Right forelimb (tissue), 1 donor: ENCODE measurements at regions not wholly inside any gene's neighbourhood (a gene's known extent, or its start where the extent isn't known, plus 50 kb on each side); places are given as distances from the start of the nearest gene placed in this dataset.

Experiments
- DNase-seq: peaks from one replicate; pipeline ENCODE4 v3.0.0-alpha.2; 2018

- no peak for DNase-seq
Measured at GRCh38 chr11:19594326-19594725, 118.3 kb upstream of the NAV2 start.

DNA sequence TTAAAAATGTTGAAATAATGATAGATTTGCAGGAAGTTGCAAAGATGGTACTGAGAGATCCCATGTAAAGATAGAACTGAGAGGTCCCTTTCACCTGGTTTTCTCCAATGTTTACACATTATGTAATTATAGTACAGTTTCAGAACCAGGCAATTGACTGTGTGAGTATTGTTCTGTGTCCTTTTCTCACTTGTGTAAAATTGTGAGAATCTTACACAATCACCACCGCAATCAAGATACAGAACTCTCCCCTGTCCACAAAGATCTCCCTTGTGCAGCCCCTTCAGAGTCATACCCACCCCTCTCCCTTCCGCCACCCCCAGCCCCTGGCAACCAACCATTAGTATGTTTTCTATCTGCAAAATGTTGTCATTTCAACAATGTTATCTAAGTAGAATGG, 119.8 kb upstream of the NAV2 start:
- no peak for DNase-seq

DNA sequence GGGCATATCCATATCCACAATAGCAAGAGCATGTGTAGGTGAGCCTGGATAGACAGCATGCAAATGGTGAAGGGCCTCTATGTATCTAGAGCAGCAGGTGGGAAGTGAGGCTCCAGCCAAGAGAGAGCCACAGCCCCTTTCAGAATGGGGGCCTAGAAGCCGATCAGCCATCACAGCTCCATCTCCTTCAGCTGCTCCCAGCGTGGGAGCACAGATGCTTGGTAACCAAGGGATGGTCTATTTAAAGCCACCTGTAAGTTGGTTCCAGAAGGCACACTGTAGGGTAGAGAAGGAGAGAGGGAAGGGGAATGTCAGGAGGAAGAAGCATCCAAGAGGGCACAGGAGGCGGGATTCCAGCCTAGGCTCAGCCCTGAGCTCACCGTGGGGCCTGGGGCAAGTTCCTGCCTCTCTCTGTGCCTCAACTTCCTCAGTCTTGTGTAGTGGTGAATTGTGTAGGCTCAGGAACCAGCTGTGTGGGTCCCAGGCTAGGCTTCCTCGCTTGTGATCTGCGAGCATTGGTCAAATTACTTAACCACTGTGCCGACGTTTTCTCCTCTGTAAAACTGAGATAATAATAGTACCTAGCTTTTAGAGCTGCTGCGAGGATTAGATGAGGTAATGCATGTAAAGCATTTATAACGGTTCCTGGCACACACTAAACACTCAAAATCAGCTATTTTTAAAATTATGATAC, 122.9 kb upstream of the NAV2 start:
- no peak for DNase-seq

DNA sequence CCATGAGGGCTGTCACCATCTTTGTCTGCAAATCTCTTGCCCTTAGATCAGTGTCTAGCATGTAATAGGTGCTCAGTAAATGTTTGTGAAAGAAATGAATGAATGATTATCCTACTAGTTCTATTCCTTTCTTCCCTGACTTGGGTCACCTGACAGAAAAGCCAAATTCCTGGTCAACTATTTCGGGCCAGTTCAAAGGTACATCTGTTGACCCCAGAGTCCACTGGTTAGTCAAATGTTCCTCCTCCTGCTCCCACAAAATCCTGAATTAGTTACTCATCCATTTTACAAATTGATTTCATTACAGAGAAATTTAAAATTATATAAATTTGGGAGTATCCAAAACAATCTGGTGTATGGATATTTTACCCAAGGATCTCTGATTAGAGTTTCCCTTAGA, 124.7 kb upstream of the NAV2 start:
- DNase-seq = no peak

GRCh38 chr11:19580646-19581045, 132.0 kb upstream of the NAV2 start:
- no peak for DNase-seq

GRCh38 chr11:19579957-19580356, 132.7 kb upstream of the NAV2 start:
- DNase-seq = no peak

GRCh38 chr11:19578871-19579270, 133.8 kb upstream of the NAV2 start:
- no peak for DNase-seq

DNA sequence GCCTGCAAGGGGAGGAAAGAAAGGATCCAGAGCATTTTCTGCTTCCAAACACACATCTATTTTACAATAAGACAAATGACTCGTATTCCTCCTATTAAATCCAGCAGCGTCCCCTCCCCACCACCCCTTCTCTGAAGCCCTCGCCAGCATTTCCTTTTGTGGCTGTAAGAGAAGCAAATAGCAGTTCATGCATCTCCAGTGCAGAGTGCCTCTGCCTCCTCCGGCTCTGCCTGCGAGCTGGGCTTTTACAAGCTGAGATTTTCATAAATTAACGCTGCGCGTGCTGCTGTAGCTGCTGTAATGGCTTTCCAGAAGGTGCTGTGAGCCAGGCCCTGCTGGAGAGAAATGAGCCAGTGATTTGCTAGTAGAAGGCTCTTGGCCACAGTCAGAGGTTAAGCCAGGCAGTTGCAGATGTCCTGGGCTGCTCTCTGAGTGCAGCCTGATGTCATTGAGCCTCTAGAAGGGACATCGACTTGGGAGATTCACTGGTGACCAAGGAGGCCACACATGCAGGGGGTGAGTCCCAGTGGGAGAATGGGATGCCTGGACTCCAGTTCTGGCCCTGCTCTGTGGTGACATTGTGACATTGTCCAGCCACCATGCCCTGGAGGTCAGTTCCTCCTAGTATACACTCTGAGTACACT, 134.5 kb upstream of the NAV2 start:
- peak; percentile 76 for DNase-seq

- DNase-seq = no peak
Measured at GRCh38 chr11:19577391-19577975, 135.2 kb upstream of the NAV2 start.

GRCh38 chr11:19576903-19577302, 135.7 kb upstream of the NAV2 start:
- no peak for DNase-seq

DNA sequence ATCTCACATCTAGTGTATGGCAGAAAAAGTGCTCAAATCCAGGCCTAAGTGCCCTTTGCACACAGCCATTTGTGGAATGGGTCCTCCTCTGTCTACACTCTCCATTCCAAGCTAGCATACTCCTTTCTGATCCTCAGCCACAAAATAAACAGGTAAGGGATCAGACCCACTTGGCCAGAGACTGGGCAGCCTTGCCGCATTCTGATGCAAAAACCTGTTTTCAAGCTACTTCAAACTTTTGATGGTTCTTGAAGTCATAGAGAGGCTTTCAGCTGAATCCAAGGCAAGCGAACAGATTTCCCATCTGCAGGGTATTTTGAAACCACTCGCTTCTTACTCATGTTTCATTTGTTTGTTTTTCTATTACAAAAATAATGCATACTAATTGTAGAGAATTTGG, 136.6 kb upstream of the NAV2 start:
- DNase-seq = no peak

DNA sequence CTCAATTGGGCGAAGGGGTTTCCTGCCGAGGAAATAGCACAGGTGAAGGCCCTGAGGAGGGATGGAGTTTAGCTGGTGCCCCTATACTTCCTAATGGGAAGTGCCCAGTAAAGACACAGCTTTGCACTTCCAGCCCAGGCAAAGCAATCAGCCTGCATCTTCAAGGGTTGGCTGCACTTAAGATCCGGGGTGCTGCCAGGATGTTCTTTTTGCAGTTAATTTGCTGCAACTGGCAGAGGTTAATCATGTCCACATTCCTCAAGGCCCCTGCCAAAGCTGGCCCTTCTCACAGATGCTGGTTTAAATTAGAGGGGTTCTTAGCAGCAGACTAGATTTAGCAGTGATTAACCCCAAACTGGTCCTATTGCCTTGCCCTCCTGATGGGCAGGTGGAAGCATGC, 137.7 kb upstream of the NAV2 start:
- no peak for DNase-seq

DNA sequence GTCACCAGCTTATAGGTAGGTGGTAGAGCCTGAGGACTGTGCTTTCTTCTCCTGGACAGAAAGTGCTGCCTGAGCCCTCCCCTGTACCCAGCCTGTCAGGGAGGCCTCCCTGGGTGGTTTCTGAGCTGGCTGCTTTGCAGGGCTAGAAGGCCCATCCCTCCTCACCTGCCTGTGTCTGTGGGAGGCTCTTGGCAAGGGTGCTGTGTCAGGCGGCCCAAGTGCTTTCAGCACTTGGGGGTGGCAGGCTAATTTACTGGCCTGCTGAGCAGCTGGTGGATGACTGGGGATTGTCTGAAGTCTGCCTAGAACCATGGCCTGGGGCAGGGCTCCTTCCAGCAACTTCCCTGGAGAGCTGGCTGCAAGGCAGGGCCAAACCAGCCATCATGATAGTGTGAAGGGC, 139.0 kb upstream of the NAV2 start:
- no peak for DNase-seq

DNA sequence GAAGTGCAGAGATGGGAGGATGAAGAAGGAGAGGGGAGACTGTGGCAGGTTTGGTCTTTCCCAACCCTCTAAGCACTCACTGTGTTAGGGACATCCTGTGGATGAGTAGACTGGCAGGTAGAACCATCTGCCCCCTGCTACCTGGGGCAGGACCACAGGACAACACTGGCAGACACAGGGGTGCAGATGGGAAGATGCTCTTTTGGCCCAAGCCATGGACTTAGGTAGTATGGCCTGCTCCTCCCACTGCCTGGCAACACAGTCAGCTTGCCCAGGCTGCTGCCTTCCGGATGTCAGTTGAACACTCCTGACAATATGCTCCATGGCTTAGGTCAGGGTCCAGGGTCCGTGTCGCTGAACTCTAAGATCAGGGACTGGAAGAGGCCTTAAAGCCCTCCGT, 140.7 kb upstream of the NAV2 start:
- no peak for DNase-seq

DNA sequence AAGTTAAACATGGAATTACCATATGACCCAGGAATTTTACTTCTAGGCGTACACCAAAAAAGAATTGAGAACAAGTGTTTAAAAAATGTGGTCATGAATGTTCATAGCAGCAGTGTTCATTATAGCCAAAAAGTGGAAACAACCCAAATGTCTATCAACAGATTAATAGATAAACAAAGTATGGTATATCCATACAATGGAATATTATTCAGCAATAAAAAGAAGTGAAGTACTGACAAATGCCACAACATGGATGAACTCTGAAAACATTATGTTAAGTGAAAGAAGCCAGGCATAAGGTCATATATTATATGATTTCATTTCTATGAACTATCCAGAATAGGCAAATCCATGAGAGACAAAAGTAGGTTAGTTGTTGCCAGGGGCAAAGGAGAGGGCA, 141.7 kb upstream of the NAV2 start:
- no peak for DNase-seq

DNA sequence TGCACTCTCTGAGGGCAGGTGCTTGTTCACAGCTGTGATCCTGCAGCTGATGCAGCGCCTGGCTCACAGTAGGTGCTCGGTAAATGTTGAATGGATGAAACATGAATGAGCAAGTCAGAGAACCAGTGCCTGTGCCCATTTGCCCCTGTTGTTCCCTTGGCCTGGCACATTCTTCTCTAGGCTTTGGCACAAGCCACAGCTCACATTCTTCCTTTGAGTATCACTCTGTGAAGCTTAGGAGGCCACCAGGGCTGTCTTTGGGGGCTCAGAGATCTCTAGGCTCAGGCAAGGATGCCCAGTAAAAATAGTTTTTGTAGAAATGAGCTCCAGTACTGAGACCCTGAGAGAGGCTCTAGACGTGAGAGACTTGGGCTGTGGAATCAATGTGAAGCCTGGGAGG, 144.6 kb upstream of the NAV2 start:
- no peak for DNase-seq

DNA sequence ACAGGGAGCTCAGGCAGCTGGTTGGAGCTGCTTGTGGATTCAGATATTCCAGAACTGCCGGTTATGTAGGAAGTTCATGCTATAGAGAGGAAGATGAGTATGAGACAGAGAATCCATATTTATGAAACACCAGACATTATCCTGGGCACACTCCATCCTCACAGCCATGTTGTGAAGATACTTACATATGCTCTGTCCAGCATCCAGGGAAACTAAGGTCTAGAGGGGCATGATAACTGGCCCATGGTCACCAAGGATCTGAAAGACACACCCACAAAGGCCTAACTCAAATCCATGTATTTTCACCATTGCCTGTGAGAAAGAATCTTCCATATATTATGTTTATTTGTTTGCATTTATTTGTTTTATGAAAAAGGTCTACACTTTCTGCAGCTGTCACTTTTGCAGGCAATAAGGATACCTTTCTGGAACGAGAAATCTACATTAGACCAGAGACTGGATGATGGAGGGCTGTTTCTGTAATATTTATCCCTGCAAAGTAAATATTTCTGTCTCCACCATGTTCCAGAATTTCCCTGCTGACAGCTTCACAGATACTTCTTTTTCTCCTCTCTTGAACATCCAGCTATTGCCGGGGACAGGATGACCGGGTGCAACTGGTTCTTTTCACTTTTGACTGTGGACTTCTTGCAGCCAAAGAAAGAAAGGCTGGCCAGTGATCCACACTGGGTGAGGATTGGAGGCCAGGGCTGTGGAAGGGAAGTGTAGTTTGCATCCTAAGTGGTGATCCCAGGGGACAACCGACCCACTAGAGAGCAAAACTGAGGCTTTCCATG, 145.9 kb upstream of the NAV2 start:
- no peak for DNase-seq

DNA sequence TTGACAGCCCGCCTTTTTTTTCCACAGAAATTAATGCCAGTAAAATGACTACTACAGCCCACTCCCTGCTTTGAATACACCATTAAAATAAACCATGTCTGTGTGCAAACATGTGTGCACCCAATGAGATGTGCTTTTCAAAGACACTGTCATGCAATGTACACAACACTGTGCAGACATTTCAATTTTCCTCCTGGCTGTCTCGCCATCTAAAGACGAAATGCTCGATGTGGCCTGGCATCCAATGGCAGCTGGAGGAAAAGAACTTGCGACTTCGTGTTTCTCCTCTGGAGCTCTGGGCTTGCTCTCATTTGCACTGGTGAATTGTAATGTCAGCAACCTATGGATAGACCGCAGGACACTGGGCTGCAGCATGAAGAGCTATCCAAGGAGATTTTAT, 147.0 kb upstream of the NAV2 start:
- DNase-seq = no peak

- no peak for DNase-seq
Measured at GRCh38 chr11:19562156-19562555, 150.5 kb upstream of the NAV2 start.

DNA sequence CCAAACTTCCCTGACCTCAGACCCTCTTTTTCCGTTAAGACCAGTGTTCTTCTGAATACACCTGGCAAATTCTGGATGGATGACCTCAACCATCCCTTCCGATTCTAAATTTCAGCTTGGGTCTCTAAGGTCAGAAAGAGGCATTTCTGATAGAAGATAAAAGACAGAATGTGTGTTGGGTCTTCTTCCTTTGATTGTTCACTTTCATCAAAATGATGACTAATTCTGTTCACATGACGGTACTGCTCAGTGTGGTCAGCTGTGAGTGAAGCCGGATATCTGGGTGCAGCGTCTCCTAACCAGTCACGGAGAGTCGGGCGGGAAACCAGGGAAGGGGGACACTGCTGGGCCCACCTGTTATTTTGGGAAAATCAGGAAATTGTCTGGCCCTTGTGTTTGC, 151.6 kb upstream of the NAV2 start:
- no peak for DNase-seq

GRCh38 chr11:19560156-19560555, 152.5 kb upstream of the NAV2 start:
- DNase-seq = no peak

- no peak for DNase-seq
Measured at GRCh38 chr11:19559746-19560145, 152.9 kb upstream of the NAV2 start.

- no peak for DNase-seq
Measured at GRCh38 chr11:19558189-19558986, 154.2 kb upstream of the NAV2 start.
